ENCODE measurements at regions not wholly inside any gene's neighbourhood (a gene's known extent, or its start where the extent isn't known, plus 50 kb on each side); places are given as distances from the start of the nearest gene placed in this dataset.

- H2BK12ac ChIP-seq (ENCODE audit: low read length), result no peak overlapping the region
- no peak for DNase-seq (ENCODE audit: low spot score)
- H4K8ac ChIP-seq (ENCODE audit: low read depth, low read length), result no peak overlapping the region
- no peak overlapping the region for H3K4ac ChIP-seq (ENCODE audit: low read length)
- peaks cover 0 to 12% (median 0%) of the 10 kb centered on the region in 3 experiments for H3K27me3 ChIP-seq (ENCODE audit: control insufficient read depth in 3 of 3, insufficient read depth in 3 of 3, low read depth in 1 of 3, low read length in 3 of 3)
- no peak overlapping the region for H2AFZ ChIP-seq (ENCODE audit: low read length)
- no peak overlapping the region for H2BK120ac ChIP-seq (ENCODE audit: low read depth, low read length)
- no peak overlapping the region for H3K14ac ChIP-seq (ENCODE audit: low read length)
- H3K9me3 ChIP-seq (replicated peaks in 1 of 2; ENCODE audit: control insufficient read depth in 2 of 2, insufficient read depth in 1 of 2, low read depth in 1 of 2, low read length in 2 of 2), result no peaks in the 10 kb centered on the region
- no peak overlapping the region for H3K27ac ChIP-seq (replicated peaks; ENCODE audit: low read length)
- H3K23ac ChIP-seq (ENCODE audit: low read depth, low read length, poor library complexity), result no peak overlapping the region
- H2BK15ac ChIP-seq (ENCODE audit: low read length), result no peak overlapping the region
- H3K79me1 ChIP-seq (ENCODE audit: low read depth, low read length), result no peaks in the 10 kb centered on the region
- H3K36me3 ChIP-seq (replicated peaks in 1 of 2; ENCODE audit: control insufficient read depth in 2 of 2, insufficient read depth in 2 of 2, low read length in 2 of 2), result no peaks in the 10 kb centered on the region
- no peak overlapping the region for H3K9ac ChIP-seq (ENCODE audit: low read depth, low read length, poor library complexity)
- H3K4me1 ChIP-seq (ENCODE audit: control insufficient read depth in 2 of 2, insufficient read depth in 1 of 2, low read depth in 1 of 2, low read length in 2 of 2), result no peaks in the 10 kb centered on the region
- no peak overlapping the region for H4K91ac ChIP-seq (ENCODE audit: low read depth, low read length, poor library complexity)
- H2AK5ac ChIP-seq (ENCODE audit: low read depth, low read length), result no peak overlapping the region
- WGBS, 2 donors (ENCODE audit: extremely low coverage in 2 of 2, insufficient read length in 2 of 2, insufficient replicate concordance in 1 of 2), result no CpG with 5 or more reads among the region's 4 CpGs
- no peak overlapping the region for H2BK5ac ChIP-seq (ENCODE audit: low read length)
- no peak overlapping the region for H3K4me3 ChIP-seq (ENCODE audit: low read length in 2 of 2)
- H3K4me2 ChIP-seq (ENCODE audit: insufficient read depth, low read length, poor library complexity, severe bottlenecking), result no peak overlapping the region
- H3K18ac ChIP-seq (ENCODE audit: low read length), result no peak overlapping the region
These were observed 90.9 kb upstream of the WDR11 start for GRCh38 chr10:120760253-120760652.

DNA sequence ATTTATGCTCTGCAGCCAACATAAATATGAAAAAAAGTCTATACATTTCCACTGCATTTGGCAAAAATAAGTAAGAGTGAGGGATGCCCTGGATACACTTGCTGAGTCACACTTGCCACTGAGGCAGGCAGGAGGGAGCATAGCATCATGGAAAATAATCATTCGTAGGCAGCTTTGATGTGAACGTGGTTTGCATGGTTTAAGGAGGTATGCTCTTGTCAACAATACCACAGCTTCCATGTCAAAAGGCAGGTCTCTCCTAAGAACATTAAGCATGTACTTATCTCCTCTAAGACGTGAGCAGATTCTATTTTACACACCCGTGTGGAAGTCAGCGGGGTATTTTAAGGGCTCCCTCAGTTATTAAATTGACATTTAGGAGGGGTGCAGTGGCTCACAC is 89.2 kb upstream of the WDR11 start:
- WGBS, 2 donors (ENCODE audit: extremely low coverage in 2 of 2, insufficient read length in 2 of 2, insufficient replicate concordance in 1 of 2), result no CpG with 5 or more reads among the region's 5 CpGs
- H2BK120ac ChIP-seq (ENCODE audit: low read depth, low read length), result no peak overlapping the region

GRCh38 chr10:120765226-120765803 is 85.8 kb upstream of the WDR11 start:
- Histone ChIP-seq H4K91ac (ENCODE audit: low read depth, low read length, poor library complexity) (no peak overlapping the region), H2BK15ac (ENCODE audit: low read length) (no peak overlapping the region), H2BK5ac (ENCODE audit: low read length) (no peak overlapping the region), H3K27ac (replicated peaks; ENCODE audit: low read length) (no peak overlapping the region), H2AK5ac (ENCODE audit: low read depth, low read length) (no peak overlapping the region), H3K9me3 (replicated peaks in 1 of 2; ENCODE audit: control insufficient read depth in 2 of 2, insufficient read depth in 1 of 2, low read depth in 1 of 2, low read length in 2 of 2) (no peaks in the 10 kb centered on the region), H3K79me1 (ENCODE audit: low read depth, low read length) (no peaks in the 10 kb centered on the region), H3K14ac (ENCODE audit: low read length) (no peak overlapping the region), H3K36me3 (replicated peaks in 1 of 2; ENCODE audit: control insufficient read depth in 2 of 2, insufficient read depth in 2 of 2, low read length in 2 of 2) (no peaks in the 10 kb centered on the region), H4K8ac (ENCODE audit: low read depth, low read length) (no peak overlapping the region), H3K4ac (ENCODE audit: low read length) (no peak overlapping the region), H2BK12ac (ENCODE audit: low read length) (no peak overlapping the region), H3K4me1 (ENCODE audit: control insufficient read depth in 2 of 2, insufficient read depth in 1 of 2, low read depth in 1 of 2, low read length in 2 of 2) (peaks cover 0 to 1% of the 10 kb centered on the region in 2 donors), H3K27me3 (ENCODE audit: control insufficient read depth in 3 of 3, insufficient read depth in 3 of 3, low read depth in 1 of 3, low read length in 3 of 3) (peaks cover 0 to 10% (median 0%) of the 10 kb centered on the region in 3 experiments), H3K23ac (ENCODE audit: low read depth, low read length, poor library complexity) (no peak overlapping the region), H3K18ac (ENCODE audit: low read length) (no peak overlapping the region), H2BK120ac (ENCODE audit: low read depth, low read length) (no peak overlapping the region), H2AFZ (ENCODE audit: low read length) (no peak overlapping the region), H3K9ac (ENCODE audit: low read depth, low read length, poor library complexity) (no peak overlapping the region), H3K4me2 (ENCODE audit: insufficient read depth, low read length, poor library complexity, severe bottlenecking) (no peak overlapping the region), H3K4me3 (ENCODE audit: low read length in 2 of 2) (no peak overlapping the region)
- WGBS, 2 donors (ENCODE audit: extremely low coverage in 2 of 2, insufficient read length in 2 of 2, insufficient replicate concordance in 1 of 2), result no CpG with 5 or more reads among the region's 1 CpG
- no peak for DNase-seq (ENCODE audit: low spot score)

More for the DNA sequence above, 89.2 kb upstream of the WDR11 start:
- H3K9ac ChIP-seq (ENCODE audit: low read depth, low read length, poor library complexity), result no peak overlapping the region
- H2BK12ac ChIP-seq (ENCODE audit: low read length), result no peak overlapping the region
- H3K36me3 ChIP-seq (replicated peaks in 1 of 2; ENCODE audit: control insufficient read depth in 2 of 2, insufficient read depth in 2 of 2, low read length in 2 of 2), result no peaks in the 10 kb centered on the region
- H3K27ac ChIP-seq (replicated peaks; ENCODE audit: low read length), result no peak overlapping the region
- no peak for DNase-seq (ENCODE audit: low spot score)
- H2BK15ac ChIP-seq (ENCODE audit: low read length), result no peak overlapping the region
- H3K9me3 ChIP-seq (replicated peaks in 1 of 2; ENCODE audit: control insufficient read depth in 2 of 2, insufficient read depth in 1 of 2, low read depth in 1 of 2, low read length in 2 of 2), result no peaks in the 10 kb centered on the region
- no peak overlapping the region for H3K14ac ChIP-seq (ENCODE audit: low read length)
- no peak overlapping the region for H3K4me3 ChIP-seq (ENCODE audit: low read length in 2 of 2)
- H2AK5ac ChIP-seq (ENCODE audit: low read depth, low read length), result no peak overlapping the region
- peaks cover 0 to 17% (median 0%) of the 10 kb centered on the region in 3 experiments for H3K27me3 ChIP-seq (ENCODE audit: control insufficient read depth in 3 of 3, insufficient read depth in 3 of 3, low read depth in 1 of 3, low read length in 3 of 3)
- no peak overlapping the region for H3K18ac ChIP-seq (ENCODE audit: low read length)
- no peak overlapping the region for H3K4me2 ChIP-seq (ENCODE audit: insufficient read depth, low read length, poor library complexity, severe bottlenecking)
- H3K79me1 ChIP-seq (ENCODE audit: low read depth, low read length), result no peaks in the 10 kb centered on the region
- H2BK5ac ChIP-seq (ENCODE audit: low read length), result no peak overlapping the region
- no peak overlapping the region for H2AFZ ChIP-seq (ENCODE audit: low read length)
- H4K91ac ChIP-seq (ENCODE audit: low read depth, low read length, poor library complexity), result no peak overlapping the region
- H3K4ac ChIP-seq (ENCODE audit: low read length), result no peak overlapping the region
- H3K4me1 ChIP-seq (ENCODE audit: control insufficient read depth in 2 of 2, insufficient read depth in 1 of 2, low read depth in 1 of 2, low read length in 2 of 2), result no peaks in the 10 kb centered on the region
- H4K8ac ChIP-seq (ENCODE audit: low read depth, low read length), result no peak overlapping the region
- no peak overlapping the region for H3K23ac ChIP-seq (ENCODE audit: low read depth, low read length, poor library complexity)

GRCh38 chr10:120768227-120768626 is 82.9 kb upstream of the WDR11 start:
- Histone ChIP-seq H3K4me2 (ENCODE audit: insufficient read depth, low read length, poor library complexity, severe bottlenecking) (no peak overlapping the region), H3K4ac (ENCODE audit: low read length) (no peak overlapping the region), H3K4me1 (ENCODE audit: control insufficient read depth in 2 of 2, insufficient read depth in 1 of 2, low read depth in 1 of 2, low read length in 2 of 2) (peaks cover 0 to 1% of the 10 kb centered on the region in 2 donors), H3K36me3 (replicated peaks in 1 of 2; ENCODE audit: control insufficient read depth in 2 of 2, insufficient read depth in 2 of 2, low read length in 2 of 2) (no peaks in the 10 kb centered on the region), H3K23ac (ENCODE audit: low read depth, low read length, poor library complexity) (no peak overlapping the region), H3K9ac (ENCODE audit: low read depth, low read length, poor library complexity) (no peak overlapping the region), H3K27ac (replicated peaks; ENCODE audit: low read length) (no peak overlapping the region), H2BK15ac (ENCODE audit: low read length) (no peak overlapping the region), H3K14ac (ENCODE audit: low read length) (no peak overlapping the region), H3K27me3 (ENCODE audit: control insufficient read depth in 3 of 3, insufficient read depth in 3 of 3, low read depth in 1 of 3, low read length in 3 of 3) (peaks cover 0 to 5% (median 0%) of the 10 kb centered on the region in 3 experiments), H3K4me3 (ENCODE audit: low read length in 2 of 2) (no peak overlapping the region), H2BK12ac (ENCODE audit: low read length) (no peak overlapping the region), H3K9me3 (replicated peaks in 1 of 2; ENCODE audit: control insufficient read depth in 2 of 2, insufficient read depth in 1 of 2, low read depth in 1 of 2, low read length in 2 of 2) (no peaks in the 10 kb centered on the region), H2BK120ac (ENCODE audit: low read depth, low read length) (no peak overlapping the region), H2AFZ (ENCODE audit: low read length) (no peak overlapping the region), H4K91ac (ENCODE audit: low read depth, low read length, poor library complexity) (no peak overlapping the region), H2AK5ac (ENCODE audit: low read depth, low read length) (no peak overlapping the region), H2BK5ac (ENCODE audit: low read length) (no peak overlapping the region), H3K79me1 (ENCODE audit: low read depth, low read length) (no peaks in the 10 kb centered on the region), H4K8ac (ENCODE audit: low read depth, low read length) (no peak overlapping the region), H3K18ac (ENCODE audit: low read length) (no peak overlapping the region)
- WGBS, 2 donors (ENCODE audit: extremely low coverage in 2 of 2, insufficient read length in 2 of 2, insufficient replicate concordance in 1 of 2), result no CpG with 5 or more reads among the region's 3 CpGs
- no peak for DNase-seq (ENCODE audit: low spot score)
